WTC11 (cell line): ENCODE measurements at regions not wholly inside any gene's neighbourhood (a gene's known extent, or its start where the extent isn't known, plus 50 kb on each side); places are given as distances from the start of the nearest gene placed in this dataset.

Experiments
- ATAC-seq: fragments of 200-7000 bp; cut with Tn5 transposase; 2 replicates; pipeline ENCODE4 v1.10.0; 2021; ENCODE audit warnings: mild to moderate bottlenecking, moderate library complexity
- CTCF ChIA-PET: fragments of 300-600 bp; sonication (Branson Sonifier 250); formaldehyde crosslinking; loops from one replicate; lab custom pipeline; 2021; ENCODE audit warnings: antibody characterized with exemption; lab: Charles Lee
- POLR2A ChIA-PET: fragments of 350-600 bp; sonication (Branson Sonifier 250); formaldehyde crosslinking; loops from one replicate; lab custom pipeline; 2021; ENCODE audit warnings: antibody characterized with exemption; lab: Charles Lee
- DNase-seq: peaks from one replicate; pipeline ENCODE4 v3.0.0; 2021; ENCODE audit warnings: low spot score
- H3K27ac Mint-ChIP-seq: 2 replicates; pipeline ENCODE4 v1.8.0; 2021; ENCODE audit warnings: mixed read lengths
- H3K27me3 Mint-ChIP-seq: 2 replicates; pipeline ENCODE4 v1.8.0; 2021; ENCODE audit warnings: low read depth, mild to moderate bottlenecking, moderate library complexity, mixed read lengths
- H3K36me3 Mint-ChIP-seq: 2 replicates; pipeline ENCODE4 v1.8.0; 2021; ENCODE audit warnings: mixed read lengths
- H3K4me1 Mint-ChIP-seq: 2 replicates; pipeline ENCODE4 v1.8.0; 2022; ENCODE audit warnings: mixed read lengths
- H3K4me3 Mint-ChIP-seq: 2 replicates; pipeline ENCODE4 v1.8.0; 2021; ENCODE audit warnings: mild to moderate bottlenecking, moderate library complexity, mixed read lengths
- H3K9me3 Mint-ChIP-seq: 2 replicates; pipeline ENCODE4 v1.8.0; 2021; ENCODE audit warnings: mixed read lengths
- CREB1 ChIP-seq: sonication (generic); formaldehyde crosslinking; IDR thresholded peaks from 2 replicates; pipeline ENCODE4 v1.8.0; 2023; ENCODE audit warnings: mild to moderate bottlenecking, missing genetic modification reagents
- GABPB1 ChIP-seq: sonication (generic); formaldehyde crosslinking; IDR thresholded peaks from 2 replicates; pipeline ENCODE4 v1.8.1; 2023; ENCODE audit warnings: mild to moderate bottlenecking, missing genetic modification reagents
- GTF2I ChIP-seq: fragments of 250-450 bp; sonication (Bioruptor Pico); conservative IDR thresholded peaks from 2 replicates; pipeline ENCODE4 v1.4.0; 2021; ENCODE audit warnings: mild to moderate bottlenecking
- IRF2 ChIP-seq: sonication (generic); formaldehyde crosslinking; IDR thresholded peaks from 2 replicates; pipeline ENCODE4 v1.8.0; 2022; ENCODE audit warnings: low read depth, missing genetic modification reagents, borderline replicate concordance
- OVOL2 ChIP-seq: fragments of 250-450 bp; sonication (Bioruptor Pico); IDR thresholded peaks from 2 replicates; pipeline ENCODE4 v1.9.0; 2021; ENCODE audit warnings: mild to moderate bottlenecking, borderline replicate concordance
- RELA ChIP-seq: sonication (generic); formaldehyde crosslinking; IDR thresholded peaks from 2 replicates; pipeline ENCODE4 v1.8.1; 2022; ENCODE audit warnings: missing genetic modification reagents, mild to moderate bottlenecking, borderline replicate concordance
- RORB ChIP-seq: fragments of 250-450 bp; sonication (Bioruptor Pico); IDR thresholded peaks from 2 replicates; pipeline ENCODE4 v1.9.0; 2021; ENCODE audit warnings: mild to moderate bottlenecking
- SMAD4 ChIP-seq: sonication (generic); formaldehyde crosslinking; IDR thresholded peaks from 2 replicates; pipeline ENCODE4 v1.8.0; 2022; ENCODE audit warnings: mild to moderate bottlenecking, missing genetic modification reagents
- TCF7 ChIP-seq: sonication (generic); formaldehyde crosslinking; IDR thresholded peaks from 2 replicates; pipeline ENCODE4 v1.8.0; 2022; ENCODE audit warnings: mild to moderate bottlenecking, low read depth, missing genetic modification reagents, moderate library complexity
- TEAD1 ChIP-seq: sonication (generic); formaldehyde crosslinking; IDR thresholded peaks from 2 replicates; pipeline ENCODE4 v1.8.0; 2022; ENCODE audit warnings: mild to moderate bottlenecking, missing genetic modification reagents
- ZNF423 ChIP-seq: fragments of 250-450 bp; sonication (Bioruptor Pico); IDR thresholded peaks from 2 replicates; pipeline ENCODE4 v2.1.2; 2022; ENCODE audit warnings: mild to moderate bottlenecking, moderate library complexity
- ZSCAN18 ChIP-seq: fragments of 250-450 bp; sonication (Bioruptor Pico); IDR thresholded peaks from 2 replicates; pipeline ENCODE4 v2.1.2; 2022; ENCODE audit warnings: mild to moderate bottlenecking, moderate library complexity
- TF ChIP-seq, protein P1 (sequence below): fragments of 250-450 bp; sonication (Bioruptor Pico); conservative IDR thresholded peaks from 2 replicates; pipeline ENCODE4 v1.9.0; 2021; ENCODE audit warnings: mild to moderate bottlenecking
- TF ChIP-seq, protein P2 (sequence below): sonication (generic); formaldehyde crosslinking; IDR thresholded peaks from 2 replicates; pipeline ENCODE4 v1.8.1; 2023; ENCODE audit warnings: mild to moderate bottlenecking, missing genetic modification reagents
- TF ChIP-seq, protein P3 (sequence below): sonication (generic); formaldehyde crosslinking; IDR thresholded peaks from 2 replicates; pipeline ENCODE4 v1.8.0; 2023; ENCODE audit warnings: missing genetic modification reagents, mild to moderate bottlenecking, borderline replicate concordance
- TF ChIP-seq, protein P4 (sequence below): sonication (generic); formaldehyde crosslinking; IDR thresholded peaks from 2 replicates; pipeline ENCODE4 v1.8.0; 2023; ENCODE audit warnings: mild to moderate bottlenecking, missing genetic modification reagents

DNA sequence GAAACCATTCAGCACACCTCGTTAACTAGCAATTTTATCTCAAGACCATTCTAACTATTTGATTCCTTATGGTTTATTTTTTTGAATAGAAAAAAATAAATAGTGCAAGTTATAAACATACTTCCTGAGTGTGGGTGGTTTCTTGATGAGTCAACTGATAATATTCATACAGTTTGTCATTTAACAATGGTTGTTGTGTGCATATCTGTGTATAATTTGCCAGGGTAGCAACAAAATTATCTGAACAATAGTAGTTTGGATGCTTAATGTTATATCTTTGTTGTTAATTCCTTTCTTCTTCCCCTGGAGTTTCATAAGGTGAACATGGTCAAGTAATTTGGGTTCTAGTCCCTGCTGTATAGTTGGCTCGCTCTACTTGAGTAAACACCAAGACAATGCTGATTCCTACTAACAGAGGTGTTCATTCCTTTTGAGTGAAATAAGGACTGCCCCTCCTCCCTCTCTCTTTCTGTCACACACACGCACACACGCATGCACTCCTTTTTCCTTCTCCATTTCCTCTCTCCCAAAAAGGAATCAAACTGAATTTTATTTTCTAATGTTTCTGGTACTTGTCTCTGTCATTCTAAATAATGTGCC is 938.1 kb upstream of the EPHA7 start:
- ATAC-seq: no peak
- TF ChIP-seq, protein P1, sequence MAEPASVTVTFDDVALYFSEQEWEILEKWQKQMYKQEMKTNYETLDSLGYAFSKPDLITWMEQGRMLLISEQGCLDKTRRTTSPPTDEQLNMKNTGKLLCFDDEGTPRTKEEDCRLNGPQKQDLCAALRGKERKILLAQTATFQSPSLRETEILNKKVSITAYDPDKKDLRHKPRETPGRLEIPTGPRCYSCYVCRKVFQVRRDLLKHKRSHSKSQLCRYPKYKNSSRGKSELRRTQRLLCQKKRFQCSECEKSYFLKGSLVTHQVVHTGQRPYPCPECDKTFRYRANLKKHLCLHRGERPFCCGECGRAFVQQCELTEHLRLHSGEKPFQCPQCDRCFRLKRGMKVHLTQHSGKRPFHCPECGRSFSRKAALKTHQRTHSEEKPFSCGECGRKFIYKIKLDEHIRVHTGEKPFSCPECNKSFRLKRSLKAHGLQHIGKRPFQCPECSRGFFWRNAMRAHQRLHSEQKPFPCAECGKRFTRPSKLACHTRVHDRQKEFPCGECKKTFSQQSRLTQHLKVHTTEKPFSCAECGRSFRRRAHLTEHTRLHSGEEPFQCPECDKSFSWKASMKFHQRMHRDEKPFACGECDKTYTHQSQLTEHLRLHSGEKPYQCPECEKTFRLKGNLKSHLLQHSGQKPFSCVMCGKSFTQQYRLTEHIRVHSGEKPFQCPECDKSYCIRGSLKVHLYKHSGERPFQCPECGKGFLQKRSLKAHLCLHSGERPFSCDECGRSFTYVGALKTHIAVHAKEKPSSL (CRISPR knock-in tag): no peak
- TF ChIP-seq TEAD1 (CRISPR knock-in tag) (no peak), CREB1 (no peak), OVOL2 (CRISPR knock-in tag) (no peak), SMAD4 (no peak), ZNF423 (no peak), TCF7 (no peak), RELA (CRISPR knock-in tag) (no peak), GTF2I (CRISPR knock-in tag) (no peak), GABPB1 (no peak), ZSCAN18 (CRISPR knock-in tag) (no peak), IRF2 (CRISPR knock-in tag) (no peak), RORB (CRISPR knock-in tag) (no peak)
- TF ChIP-seq, protein P2, sequence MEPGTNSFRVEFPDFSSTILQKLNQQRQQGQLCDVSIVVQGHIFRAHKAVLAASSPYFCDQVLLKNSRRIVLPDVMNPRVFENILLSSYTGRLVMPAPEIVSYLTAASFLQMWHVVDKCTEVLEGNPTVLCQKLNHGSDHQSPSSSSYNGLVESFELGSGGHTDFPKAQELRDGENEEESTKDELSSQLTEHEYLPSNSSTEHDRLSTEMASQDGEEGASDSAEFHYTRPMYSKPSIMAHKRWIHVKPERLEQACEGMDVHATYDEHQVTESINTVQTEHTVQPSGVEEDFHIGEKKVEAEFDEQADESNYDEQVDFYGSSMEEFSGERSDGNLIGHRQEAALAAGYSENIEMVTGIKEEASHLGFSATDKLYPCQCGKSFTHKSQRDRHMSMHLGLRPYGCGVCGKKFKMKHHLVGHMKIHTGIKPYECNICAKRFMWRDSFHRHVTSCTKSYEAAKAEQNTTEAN (CRISPR knock-in tag): no peak
- TF ChIP-seq, protein P3, sequence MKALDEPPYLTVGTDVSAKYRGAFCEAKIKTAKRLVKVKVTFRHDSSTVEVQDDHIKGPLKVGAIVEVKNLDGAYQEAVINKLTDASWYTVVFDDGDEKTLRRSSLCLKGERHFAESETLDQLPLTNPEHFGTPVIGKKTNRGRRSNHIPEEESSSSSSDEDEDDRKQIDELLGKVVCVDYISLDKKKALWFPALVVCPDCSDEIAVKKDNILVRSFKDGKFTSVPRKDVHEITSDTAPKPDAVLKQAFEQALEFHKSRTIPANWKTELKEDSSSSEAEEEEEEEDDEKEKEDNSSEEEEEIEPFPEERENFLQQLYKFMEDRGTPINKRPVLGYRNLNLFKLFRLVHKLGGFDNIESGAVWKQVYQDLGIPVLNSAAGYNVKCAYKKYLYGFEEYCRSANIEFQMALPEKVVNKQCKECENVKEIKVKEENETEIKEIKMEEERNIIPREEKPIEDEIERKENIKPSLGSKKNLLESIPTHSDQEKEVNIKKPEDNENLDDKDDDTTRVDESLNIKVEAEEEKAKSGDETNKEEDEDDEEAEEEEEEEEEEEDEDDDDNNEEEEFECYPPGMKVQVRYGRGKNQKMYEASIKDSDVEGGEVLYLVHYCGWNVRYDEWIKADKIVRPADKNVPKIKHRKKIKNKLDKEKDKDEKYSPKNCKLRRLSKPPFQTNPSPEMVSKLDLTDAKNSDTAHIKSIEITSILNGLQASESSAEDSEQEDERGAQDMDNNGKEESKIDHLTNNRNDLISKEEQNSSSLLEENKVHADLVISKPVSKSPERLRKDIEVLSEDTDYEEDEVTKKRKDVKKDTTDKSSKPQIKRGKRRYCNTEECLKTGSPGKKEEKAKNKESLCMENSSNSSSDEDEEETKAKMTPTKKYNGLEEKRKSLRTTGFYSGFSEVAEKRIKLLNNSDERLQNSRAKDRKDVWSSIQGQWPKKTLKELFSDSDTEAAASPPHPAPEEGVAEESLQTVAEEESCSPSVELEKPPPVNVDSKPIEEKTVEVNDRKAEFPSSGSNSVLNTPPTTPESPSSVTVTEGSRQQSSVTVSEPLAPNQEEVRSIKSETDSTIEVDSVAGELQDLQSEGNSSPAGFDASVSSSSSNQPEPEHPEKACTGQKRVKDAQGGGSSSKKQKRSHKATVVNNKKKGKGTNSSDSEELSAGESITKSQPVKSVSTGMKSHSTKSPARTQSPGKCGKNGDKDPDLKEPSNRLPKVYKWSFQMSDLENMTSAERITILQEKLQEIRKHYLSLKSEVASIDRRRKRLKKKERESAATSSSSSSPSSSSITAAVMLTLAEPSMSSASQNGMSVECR (CRISPR knock-in tag): no peak
- TF ChIP-seq, protein P4, sequence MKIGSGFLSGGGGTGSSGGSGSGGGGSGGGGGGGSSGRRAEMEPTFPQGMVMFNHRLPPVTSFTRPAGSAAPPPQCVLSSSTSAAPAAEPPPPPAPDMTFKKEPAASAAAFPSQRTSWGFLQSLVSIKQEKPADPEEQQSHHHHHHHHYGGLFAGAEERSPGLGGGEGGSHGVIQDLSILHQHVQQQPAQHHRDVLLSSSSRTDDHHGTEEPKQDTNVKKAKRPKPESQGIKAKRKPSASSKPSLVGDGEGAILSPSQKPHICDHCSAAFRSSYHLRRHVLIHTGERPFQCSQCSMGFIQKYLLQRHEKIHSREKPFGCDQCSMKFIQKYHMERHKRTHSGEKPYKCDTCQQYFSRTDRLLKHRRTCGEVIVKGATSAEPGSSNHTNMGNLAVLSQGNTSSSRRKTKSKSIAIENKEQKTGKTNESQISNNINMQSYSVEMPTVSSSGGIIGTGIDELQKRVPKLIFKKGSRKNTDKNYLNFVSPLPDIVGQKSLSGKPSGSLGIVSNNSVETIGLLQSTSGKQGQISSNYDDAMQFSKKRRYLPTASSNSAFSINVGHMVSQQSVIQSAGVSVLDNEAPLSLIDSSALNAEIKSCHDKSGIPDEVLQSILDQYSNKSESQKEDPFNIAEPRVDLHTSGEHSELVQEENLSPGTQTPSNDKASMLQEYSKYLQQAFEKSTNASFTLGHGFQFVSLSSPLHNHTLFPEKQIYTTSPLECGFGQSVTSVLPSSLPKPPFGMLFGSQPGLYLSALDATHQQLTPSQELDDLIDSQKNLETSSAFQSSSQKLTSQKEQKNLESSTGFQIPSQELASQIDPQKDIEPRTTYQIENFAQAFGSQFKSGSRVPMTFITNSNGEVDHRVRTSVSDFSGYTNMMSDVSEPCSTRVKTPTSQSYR (CRISPR knock-in tag): no peak
- TF ChIP-seq, all 79 proteins: peak for 0
- Mint-ChIP-seq H3K9me3 (no peaks in the 10 kb centered on the region), H3K4me1 (peaks cover 4% of the 10 kb centered on the region), H3K36me3 (no peaks in the 10 kb centered on the region), H3K27ac (no peak overlapping the region), H3K4me3 (no peak overlapping the region), H3K27me3 (no peaks in the 10 kb centered on the region)
- DNase-seq: no peak
- ChIA-PET POLR2A (no interaction called here), CTCF (no interaction called here)
